HG02623 (cell line): ENCODE measurements at regions not wholly inside any gene's neighbourhood (a gene's known extent, or its start where the extent isn't known, plus 50 kb on each side); places are given as distances from the start of the nearest gene placed in this dataset.

ENCODE experiments used
- ATAC-seq: cut with Tn5 transposase; IDR thresholded peaks from one replicate; pipeline ENCODE4 v1.9.1; 2021; ENCODE audit warnings: moderate library complexity; ENCODE audit not compliant: unreplicated experiment

- no peak for ATAC-seq
Measured at GRCh38 chr2:121860033-121860757, 104.7 kb downstream of the TSN start.

- ATAC-seq, result no peak
Measured at GRCh38 chr2:121860758-121861227, 105.3 kb downstream of the TSN start.

GRCh38 chr2:121862286-121862685 lies 106.8 kb downstream of the TSN start:
- no peak for ATAC-seq

- ATAC-seq, result no peak
Measured at GRCh38 chr2:121865914-121866313, 110.5 kb downstream of the TSN start.

- no peak for ATAC-seq
Measured at GRCh38 chr2:121866789-121867188, 111.3 kb downstream of the TSN start.

- no peak for ATAC-seq
Measured at GRCh38 chr2:121868652-121869051, 113.2 kb downstream of the TSN start.

- ATAC-seq, result no peak
Measured at GRCh38 chr2:121869363-121869762, 113.9 kb downstream of the TSN start.

GRCh38 chr2:121869873-121870272 lies 114.4 kb downstream of the TSN start:
- ATAC-seq, result no peak

- ATAC-seq, result no peak
Measured at GRCh38 chr2:121872651-121873050, 117.2 kb downstream of the TSN start.

GRCh38 chr2:121873864-121874263 lies 118.4 kb downstream of the TSN start:
- no peak for ATAC-seq

GRCh38 chr2:121875585-121876185 lies 120.2 kb downstream of the TSN start:
- no peak for ATAC-seq

GRCh38 chr2:121877366-121877765 lies 121.9 kb downstream of the TSN start:
- no peak for ATAC-seq

GRCh38 chr2:121880283-121880682 lies 124.8 kb downstream of the TSN start:
- no peak for ATAC-seq

- no peak for ATAC-seq
Measured at GRCh38 chr2:121881038-121881437, 125.6 kb downstream of the TSN start.

GRCh38 chr2:121881950-121882349 lies 126.5 kb downstream of the TSN start:
- ATAC-seq, result no peak

- ATAC-seq, result no peak
Measured at GRCh38 chr2:121884078-121884477, 128.6 kb downstream of the TSN start.

GRCh38 chr2:121884511-121884921 lies 129.1 kb downstream of the TSN start:
- ATAC-seq, result no peak

- no peak for ATAC-seq
Measured at GRCh38 chr2:121886059-121886458, 130.6 kb downstream of the TSN start.

- ATAC-seq, result no peak
Measured at GRCh38 chr2:121887513-121888188, 132.2 kb downstream of the TSN start.

- peak; percentile 75 for ATAC-seq
Measured at GRCh38 chr2:121888189-121888557, 132.7 kb downstream of the TSN start.

- no peak for ATAC-seq
Measured at GRCh38 chr2:121890041-121890440, 134.6 kb downstream of the TSN start.
